Smooth muscle cell (in vitro differentiated cells): ENCODE measurements at regions not wholly inside any gene's neighbourhood (a gene's known extent, or its start where the extent isn't known, plus 50 kb on each side); places are given as distances from the start of the nearest gene placed in this dataset.

Experiments
- DNase-seq: peaks from one replicate; lab custom pipeline; 2025; ENCODE audit not compliant: unreplicated experiment; lab: John Stamatoyannopoulos, UW
- H2AFZ ChIP-seq: fragments of 200-600 bp; sonication (generic); 2 replicates; pipeline ENCODE4 v1.6.0; 2016; ENCODE audit warnings: antibody characterized with exemption, low read depth, mild to moderate bottlenecking
- H3F3A ChIP-seq: fragments of 200-600 bp; sonication (generic); 2 replicates; pipeline ENCODE4 v1.6.0; 2017; ENCODE audit warnings: antibody characterized with exemption, low read depth
- H3K27ac ChIP-seq: fragments of 200-600 bp; sonication (generic); 2 replicates; pipeline ENCODE4 v1.5.1; 2016; ENCODE audit warnings: low read depth, mild to moderate bottlenecking
- H3K27me3 ChIP-seq: fragments of 200-600 bp; sonication (generic); 2 replicates; pipeline ENCODE4 v1.6.1; 2016; ENCODE audit warnings: low read depth, mild to moderate bottlenecking
- H3K36me3 ChIP-seq: fragments of 200-600 bp; sonication (generic); 2 replicates; pipeline ENCODE4 v1.5.1; 2016; ENCODE audit warnings: low read depth
- H3K4me1 ChIP-seq: fragments of 200-600 bp; sonication (generic); 2 replicates; pipeline ENCODE4 v1.5.1; 2016; ENCODE audit warnings: low read depth
- H3K4me2 ChIP-seq: fragments of 200-600 bp; sonication (generic); 2 replicates; pipeline ENCODE4 v1.6.0; 2016; ENCODE audit warnings: mild to moderate bottlenecking
- H3K4me3 ChIP-seq: fragments of 200-600 bp; sonication (generic); 2 replicates; pipeline ENCODE4 v1.5.1; 2016; ENCODE audit warnings: mild to moderate bottlenecking
- H3K79me2 ChIP-seq: fragments of 200-600 bp; sonication (generic); 2 replicates; pipeline ENCODE4 v1.6.0; 2016; ENCODE audit warnings: low read depth, mild to moderate bottlenecking
- H3K9ac ChIP-seq: fragments of 200-600 bp; sonication (generic); 2 replicates; pipeline ENCODE4 v1.6.0; 2016; ENCODE audit warnings: low read depth
- H3K9me3 ChIP-seq: fragments of 200-600 bp; sonication (generic); replicated peaks from 2 replicates; pipeline ENCODE4 v1.5.1; 2016; ENCODE audit warnings: low read depth
- H4K20me1 ChIP-seq: fragments of 200-600 bp; sonication (generic); 2 replicates; pipeline ENCODE4 v1.6.0; 2016; ENCODE audit warnings: low read depth
- WGBS: methylation state at CpG from one replicate; pipeline ENCODE4 v1.1.7; 2016; ENCODE audit warnings: low lambda C conversion rate; 5-methylcytosine and 5-hydroxymethylcytosine counted together
- TF ChIP-seq, protein P1 (sequence below): fragments of 200-600 bp; sonication (generic); IDR thresholded peaks from 2 replicates; pipeline ENCODE4 v1.5.1; 2017; ENCODE audit warnings: borderline replicate concordance, mild to moderate bottlenecking, antibody characterized with exemption; ENCODE audit not compliant: insufficient read depth, poor library complexity, severe bottlenecking

DNA sequence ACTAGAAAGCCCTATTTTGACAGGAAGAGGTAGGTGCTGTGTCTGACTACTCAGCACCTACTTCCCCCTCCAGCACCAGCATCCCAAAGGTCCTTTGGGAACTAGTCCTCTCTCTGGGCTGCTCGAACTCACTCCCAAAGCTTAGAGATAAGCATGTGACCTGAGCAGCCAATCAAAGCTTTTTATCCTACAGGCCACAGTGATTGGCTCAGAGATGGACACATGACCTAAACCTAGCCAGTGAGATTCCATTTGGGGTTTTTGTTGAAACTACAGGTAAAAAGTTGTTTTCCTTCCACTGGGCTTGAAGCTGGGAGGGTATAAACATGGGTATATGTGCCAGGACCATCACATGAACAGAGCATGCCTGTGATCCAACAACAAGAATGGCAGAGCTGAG, 186.5 kb upstream of the PPP2R3A start:
- H3K27ac ChIP-seq: no peak overlapping the region
- no peaks in the 10 kb centered on the region for H3K9me3 ChIP-seq
- TF ChIP-seq, protein P1, sequence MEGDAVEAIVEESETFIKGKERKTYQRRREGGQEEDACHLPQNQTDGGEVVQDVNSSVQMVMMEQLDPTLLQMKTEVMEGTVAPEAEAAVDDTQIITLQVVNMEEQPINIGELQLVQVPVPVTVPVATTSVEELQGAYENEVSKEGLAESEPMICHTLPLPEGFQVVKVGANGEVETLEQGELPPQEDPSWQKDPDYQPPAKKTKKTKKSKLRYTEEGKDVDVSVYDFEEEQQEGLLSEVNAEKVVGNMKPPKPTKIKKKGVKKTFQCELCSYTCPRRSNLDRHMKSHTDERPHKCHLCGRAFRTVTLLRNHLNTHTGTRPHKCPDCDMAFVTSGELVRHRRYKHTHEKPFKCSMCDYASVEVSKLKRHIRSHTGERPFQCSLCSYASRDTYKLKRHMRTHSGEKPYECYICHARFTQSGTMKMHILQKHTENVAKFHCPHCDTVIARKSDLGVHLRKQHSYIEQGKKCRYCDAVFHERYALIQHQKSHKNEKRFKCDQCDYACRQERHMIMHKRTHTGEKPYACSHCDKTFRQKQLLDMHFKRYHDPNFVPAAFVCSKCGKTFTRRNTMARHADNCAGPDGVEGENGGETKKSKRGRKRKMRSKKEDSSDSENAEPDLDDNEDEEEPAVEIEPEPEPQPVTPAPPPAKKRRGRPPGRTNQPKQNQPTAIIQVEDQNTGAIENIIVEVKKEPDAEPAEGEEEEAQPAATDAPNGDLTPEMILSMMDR: no peak
- no peaks in the 10 kb centered on the region for H3K27me3 ChIP-seq
- no peak for DNase-seq
- no peaks in the 10 kb centered on the region for H3K79me2 ChIP-seq
- no peaks in the 10 kb centered on the region for H3F3A ChIP-seq
- no peak overlapping the region for H2AFZ ChIP-seq
- WGBS: 75% methylated on average over 1 of the region's 1 CpG
- no peaks in the 10 kb centered on the region for H3K36me3 ChIP-seq
- no peak overlapping the region for H3K9ac ChIP-seq
- no peak overlapping the region for H3K4me2 ChIP-seq
- H3K4me3 ChIP-seq: no peak overlapping the region
- H4K20me1 ChIP-seq: no peaks in the 10 kb centered on the region
- H3K4me1 ChIP-seq: no peaks in the 10 kb centered on the region

DNA sequence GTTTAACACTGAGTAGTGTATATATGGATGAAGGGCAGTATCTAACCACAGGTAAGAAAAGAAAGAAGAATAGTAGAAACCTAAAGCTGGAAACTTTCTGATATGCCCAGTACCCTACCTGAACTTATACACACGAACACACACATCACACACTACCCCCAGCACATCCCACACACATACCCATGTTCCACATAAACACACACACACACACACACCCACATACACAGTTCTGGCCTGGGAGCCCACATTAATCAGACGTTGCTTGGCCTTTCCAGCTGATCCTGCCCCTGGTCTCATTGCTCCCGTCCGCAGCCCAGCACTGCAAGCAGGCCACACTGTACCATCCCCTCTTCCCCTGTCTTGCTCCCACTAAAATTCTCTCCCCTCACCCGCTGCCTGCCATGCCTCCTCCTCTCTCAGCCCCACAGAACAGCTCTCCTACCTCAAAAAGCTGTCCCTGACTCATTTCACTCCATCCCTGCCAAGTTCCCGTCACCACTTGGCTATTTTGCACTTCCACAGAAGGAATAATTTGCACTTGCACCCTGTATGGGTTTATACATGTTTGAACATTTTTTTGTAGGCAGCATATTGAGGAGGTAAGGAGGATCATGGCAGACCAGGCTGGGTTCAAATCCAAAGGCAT, 185.8 kb upstream of the PPP2R3A start:
- no peak for DNase-seq
- Histone ChIP-seq H3K27me3 (no peaks in the 10 kb centered on the region), H3K27ac (no peak overlapping the region), H3K79me2 (no peaks in the 10 kb centered on the region), H3K4me3 (no peak overlapping the region), H2AFZ (no peak overlapping the region), H3K4me1 (no peaks in the 10 kb centered on the region), H3K4me2 (no peak overlapping the region), H3K36me3 (no peaks in the 10 kb centered on the region), H3K9ac (no peak overlapping the region), H4K20me1 (no peaks in the 10 kb centered on the region), H3F3A (no peaks in the 10 kb centered on the region), H3K9me3 (no peaks in the 10 kb centered on the region)
- 80% methylated on average over 6 of the region's 6 CpGs for WGBS
- TF ChIP-seq, protein P1: no peak

DNA sequence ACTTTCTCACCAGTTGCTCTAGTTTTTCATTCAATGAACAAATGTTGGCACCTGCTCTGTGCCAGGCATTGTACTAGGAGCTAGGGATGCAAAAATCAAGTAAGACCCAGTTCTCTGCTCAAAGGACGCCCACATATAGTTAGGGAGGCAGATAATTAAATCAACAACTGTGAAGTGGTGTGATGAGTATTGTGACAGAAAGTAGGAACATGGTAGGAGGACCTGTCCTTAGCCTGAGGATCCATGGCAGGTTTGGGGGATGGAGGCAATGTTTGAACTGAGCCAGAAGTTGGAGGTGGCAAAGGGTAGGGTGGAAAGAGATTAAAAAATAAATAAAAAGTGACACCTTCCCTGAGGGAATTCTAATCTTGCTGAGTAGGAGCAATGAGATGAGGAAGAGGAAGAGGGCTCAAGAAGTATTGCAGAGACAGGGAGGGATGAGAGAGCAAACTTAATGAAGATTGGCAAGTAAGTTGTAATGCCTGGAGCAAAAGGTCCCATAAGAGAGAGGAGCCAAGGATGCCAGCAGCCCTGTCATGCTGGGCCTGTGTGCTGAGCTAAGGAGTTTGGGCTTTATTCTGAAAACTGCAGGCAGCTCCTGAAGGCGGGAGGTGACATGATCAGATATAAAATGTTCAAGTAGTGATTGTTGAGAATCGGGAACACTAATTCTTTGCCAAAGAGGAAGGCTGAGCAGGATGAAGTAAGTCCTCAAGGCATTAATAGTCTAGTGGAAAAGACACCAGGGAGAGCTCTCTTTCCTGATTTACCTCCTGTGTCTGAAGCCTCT, 184.3 kb upstream of the PPP2R3A start:
- no peaks in the 10 kb centered on the region for H3K79me2 ChIP-seq
- TF ChIP-seq, protein P1: no peak

More for the DNA sequence above, 184.3 kb upstream of the PPP2R3A start:
- 87% methylated on average over 3 of the region's 3 CpGs for WGBS
- no peaks in the 10 kb centered on the region for H3K9me3 ChIP-seq
- H4K20me1 ChIP-seq: no peaks in the 10 kb centered on the region
- H3K4me2 ChIP-seq: no peak overlapping the region
- no peaks in the 10 kb centered on the region for H3K4me1 ChIP-seq
- H2AFZ ChIP-seq: no peak overlapping the region
- H3F3A ChIP-seq: no peaks in the 10 kb centered on the region
- no peaks in the 10 kb centered on the region for H3K27me3 ChIP-seq
- no peak overlapping the region for H3K9ac ChIP-seq
- no peaks in the 10 kb centered on the region for H3K36me3 ChIP-seq
- H3K4me3 ChIP-seq: no peak overlapping the region
- DNase-seq: no peak
- H3K27ac ChIP-seq: no peak overlapping the region
